WI38 (cell line): ENCODE measurements at regions not wholly inside any gene's neighbourhood (a gene's known extent, or its start where the extent isn't known, plus 50 kb on each side); places are given as distances from the start of the nearest gene placed in this dataset.

ENCODE experiments used
- H3K4me3 ChIP-seq: 2 replicates; pipeline ENCODE4 v1.5.1; 2011; ENCODE audit warnings: low read depth, mild to moderate bottlenecking, control low read depth, low read length
- TF ChIP-seq, protein P1 (sequence below): IDR thresholded peaks from 2 replicates; pipeline ENCODE4 v1.5.1; 2012; ENCODE audit warnings: low read depth, mild to moderate bottlenecking, control low read depth, low read length

DNA sequence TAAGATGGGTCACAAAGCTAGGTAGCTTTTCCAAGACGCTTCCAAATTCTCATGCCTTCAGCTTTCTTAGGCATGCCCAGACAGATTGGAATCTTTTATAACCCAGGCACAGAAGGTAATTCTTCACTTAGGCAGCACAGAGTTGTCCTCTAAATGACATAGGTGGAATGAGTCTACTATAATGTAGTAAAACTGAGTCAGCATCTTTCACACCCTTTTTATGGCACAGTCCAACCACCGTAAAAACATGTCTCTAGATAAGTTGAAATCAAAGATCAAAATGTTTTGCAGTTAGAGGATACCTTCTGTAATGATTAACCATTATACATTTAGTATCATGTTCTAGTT, 128.4 kb upstream of the FAT1 start:
- no peak overlapping the region for H3K4me3 ChIP-seq
- TF ChIP-seq, protein P1, sequence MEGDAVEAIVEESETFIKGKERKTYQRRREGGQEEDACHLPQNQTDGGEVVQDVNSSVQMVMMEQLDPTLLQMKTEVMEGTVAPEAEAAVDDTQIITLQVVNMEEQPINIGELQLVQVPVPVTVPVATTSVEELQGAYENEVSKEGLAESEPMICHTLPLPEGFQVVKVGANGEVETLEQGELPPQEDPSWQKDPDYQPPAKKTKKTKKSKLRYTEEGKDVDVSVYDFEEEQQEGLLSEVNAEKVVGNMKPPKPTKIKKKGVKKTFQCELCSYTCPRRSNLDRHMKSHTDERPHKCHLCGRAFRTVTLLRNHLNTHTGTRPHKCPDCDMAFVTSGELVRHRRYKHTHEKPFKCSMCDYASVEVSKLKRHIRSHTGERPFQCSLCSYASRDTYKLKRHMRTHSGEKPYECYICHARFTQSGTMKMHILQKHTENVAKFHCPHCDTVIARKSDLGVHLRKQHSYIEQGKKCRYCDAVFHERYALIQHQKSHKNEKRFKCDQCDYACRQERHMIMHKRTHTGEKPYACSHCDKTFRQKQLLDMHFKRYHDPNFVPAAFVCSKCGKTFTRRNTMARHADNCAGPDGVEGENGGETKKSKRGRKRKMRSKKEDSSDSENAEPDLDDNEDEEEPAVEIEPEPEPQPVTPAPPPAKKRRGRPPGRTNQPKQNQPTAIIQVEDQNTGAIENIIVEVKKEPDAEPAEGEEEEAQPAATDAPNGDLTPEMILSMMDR, result no peak

DNA sequence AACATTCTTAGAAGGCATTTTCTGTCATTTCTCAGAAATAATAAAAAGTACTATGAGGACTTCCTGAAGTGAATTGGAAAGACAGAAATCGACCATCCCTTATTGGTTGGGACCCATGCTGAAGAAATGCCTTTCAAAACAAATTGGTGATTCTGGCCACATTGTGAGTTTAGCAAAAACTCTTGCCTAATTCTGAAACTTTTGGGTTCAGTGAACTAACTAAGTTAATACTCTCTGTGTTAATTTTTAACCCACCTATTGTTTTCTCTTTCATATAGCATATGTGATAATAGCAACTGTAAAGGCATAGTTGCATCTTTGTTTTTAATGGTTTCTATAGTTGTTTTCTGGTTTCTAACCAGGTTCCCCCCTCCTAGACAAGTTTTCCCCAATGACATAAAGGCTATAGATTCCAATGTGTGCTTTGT, 129.3 kb upstream of the FAT1 start:
- TF ChIP-seq, protein P1, result no peak
- H3K4me3 ChIP-seq, result no peak overlapping the region

DNA sequence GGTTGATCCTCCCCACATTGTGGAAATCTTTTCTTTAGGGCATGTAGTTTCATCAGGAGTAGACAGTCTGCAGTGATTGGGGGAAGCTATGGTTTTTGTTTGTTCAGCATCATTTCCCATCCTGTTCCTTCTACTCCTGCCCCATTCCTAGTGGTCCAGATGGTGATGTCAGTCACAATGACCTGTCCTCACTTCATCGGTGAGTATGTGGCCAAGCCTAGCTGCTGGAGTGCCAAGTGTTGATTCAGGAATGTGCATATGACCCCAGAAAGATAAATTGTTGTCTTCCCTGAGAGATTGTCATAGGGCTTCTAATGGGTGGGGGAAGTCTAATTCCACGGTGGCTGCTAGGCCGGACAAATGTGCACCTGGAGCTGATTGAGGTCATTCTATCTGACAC, 130.6 kb upstream of the FAT1 start:
- TF ChIP-seq, protein P1, result no peak
- no peak overlapping the region for H3K4me3 ChIP-seq

DNA sequence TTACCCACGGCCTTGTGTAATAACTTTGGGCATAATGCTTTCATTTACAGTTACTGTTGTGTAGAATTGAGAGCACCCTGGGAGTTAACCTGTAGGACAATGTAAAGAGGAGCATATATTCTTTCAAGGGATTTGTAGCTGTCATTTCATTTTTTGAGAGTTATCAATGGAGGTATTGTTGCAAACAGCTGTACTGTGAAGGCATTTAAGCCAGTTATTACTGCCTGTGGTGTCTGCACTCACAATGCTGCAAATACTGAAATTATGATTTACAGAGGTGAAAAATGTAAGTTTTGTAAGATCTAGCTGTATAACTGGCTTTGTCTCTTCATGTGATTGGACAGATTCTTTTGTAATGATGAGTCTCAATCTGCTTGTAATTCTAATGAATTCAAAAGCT, 131.5 kb upstream of the FAT1 start:
- TF ChIP-seq, protein P1, result no peak

DNA sequence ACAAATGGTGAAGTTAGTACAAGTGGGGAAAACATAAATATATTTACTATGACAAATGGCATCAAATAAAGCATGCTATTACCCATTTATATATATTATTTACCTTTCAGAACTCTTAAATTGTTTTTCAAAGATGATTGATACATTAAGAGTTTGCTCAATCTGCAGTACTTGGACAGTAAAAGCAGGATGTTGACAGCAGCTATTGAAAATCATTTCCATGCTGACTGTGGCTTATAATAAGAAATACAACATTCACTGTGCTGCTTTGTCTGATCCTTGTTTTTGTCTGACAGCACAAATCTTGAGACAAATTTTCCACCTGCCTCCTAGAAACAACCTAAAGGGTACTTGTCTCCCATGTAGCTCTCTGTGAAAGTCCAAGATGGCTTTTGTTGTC, 134.1 kb upstream of the FAT1 start:
- TF ChIP-seq, protein P1, result no peak
- H3K4me3 ChIP-seq, result no peak overlapping the region

More for the DNA sequence above, 131.5 kb upstream of the FAT1 start:
- no peak overlapping the region for H3K4me3 ChIP-seq

DNA sequence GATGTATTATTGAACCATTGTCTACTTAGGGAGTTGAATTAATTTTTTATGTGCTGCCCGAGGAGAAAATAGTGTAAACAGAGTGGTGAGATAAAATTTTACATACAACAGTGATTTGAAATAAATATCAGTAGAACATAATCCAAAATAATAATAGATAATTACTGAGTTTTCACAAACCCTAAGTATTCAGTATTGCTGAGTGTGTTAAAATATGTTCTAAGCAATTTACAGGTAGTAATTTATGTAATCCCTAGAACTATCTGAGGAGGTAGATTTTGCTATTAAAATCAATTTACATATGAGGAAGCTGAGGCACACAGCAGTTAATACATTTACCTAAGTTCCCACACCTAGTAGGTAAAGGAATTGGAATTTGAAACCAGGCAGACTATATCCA, 134.7 kb upstream of the FAT1 start:
- TF ChIP-seq, protein P1, result no peak
- H3K4me3 ChIP-seq, result no peak overlapping the region

DNA sequence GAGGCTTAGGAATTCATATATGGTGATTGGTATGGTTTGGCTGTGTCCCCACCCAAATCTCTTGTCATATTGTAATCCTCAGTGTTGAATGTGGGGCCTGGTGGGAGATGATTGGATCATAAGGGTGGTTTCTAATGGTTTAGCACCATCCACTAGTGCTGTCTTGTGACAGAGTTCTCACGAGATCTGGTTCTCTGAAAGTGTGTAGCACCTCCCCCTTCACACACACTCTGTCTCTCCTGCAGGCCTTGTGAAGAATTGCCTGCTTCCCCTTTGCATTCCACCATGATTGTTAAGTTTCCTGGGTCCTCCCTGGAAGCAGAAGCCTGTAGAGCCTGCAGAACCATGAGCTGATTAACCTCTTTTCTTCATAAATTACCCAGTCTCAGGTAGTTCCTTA, 135.8 kb upstream of the FAT1 start:
- TF ChIP-seq, protein P1, result no peak
- no peak overlapping the region for H3K4me3 ChIP-seq

DNA sequence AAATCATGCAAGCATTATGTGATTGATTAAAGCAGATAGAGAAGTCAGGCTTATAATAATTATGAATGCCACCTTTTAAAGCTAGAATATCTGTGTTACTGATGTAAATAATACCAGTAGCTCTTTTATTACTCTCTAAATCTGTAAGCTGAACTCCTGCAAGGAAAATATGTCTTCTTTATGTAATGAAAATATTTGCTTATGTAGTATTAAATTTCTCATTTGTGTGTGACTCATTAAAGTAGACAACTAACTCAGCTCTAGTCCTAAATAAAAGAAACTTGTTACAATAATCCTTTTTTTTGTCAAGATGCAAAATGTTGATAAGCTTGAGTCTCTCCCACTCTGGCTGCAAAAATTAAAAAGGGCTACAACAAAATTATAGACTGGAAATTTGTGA, 137.7 kb upstream of the FAT1 start:
- TF ChIP-seq, protein P1, result no peak
- no peak overlapping the region for H3K4me3 ChIP-seq
